Gastrocnemius medialis (tissue), 4 donors: ENCODE measurements at regions not wholly inside any gene's neighbourhood (a gene's known extent, or its start where the extent isn't known, plus 50 kb on each side); places are given as distances from the start of the nearest gene placed in this dataset.

Source experiments
- POLR2A ChIP-seq, 2 donors: fragments of 450-650 bp; IDR thresholded peaks; one replicate each; pipeline ENCODE4 v1.6.1; 2017; ENCODE audit warnings: antibody characterized with exemption in 2 of 2, mild to moderate bottlenecking in 2 of 2, moderate library complexity in 2 of 2
- TF ChIP-seq, protein P1 (sequence below), 5 experiments: fragments of 450-650 bp in 3 of 5; fragments of 200-600 bp in 2 of 5; sonication (generic) in 2 of 5; IDR thresholded peaks in 4 of 5; conservative IDR thresholded peaks in 1 of 5; 1 replicate in 4 of 5; 2 replicates in 1 of 5; pipeline ENCODE4 v1.5.1; 2016 to 2019; ENCODE audit warnings: antibody characterized with exemption in 5 of 5, mild to moderate bottlenecking in 3 of 5, moderate library complexity in 3 of 5

DNA sequence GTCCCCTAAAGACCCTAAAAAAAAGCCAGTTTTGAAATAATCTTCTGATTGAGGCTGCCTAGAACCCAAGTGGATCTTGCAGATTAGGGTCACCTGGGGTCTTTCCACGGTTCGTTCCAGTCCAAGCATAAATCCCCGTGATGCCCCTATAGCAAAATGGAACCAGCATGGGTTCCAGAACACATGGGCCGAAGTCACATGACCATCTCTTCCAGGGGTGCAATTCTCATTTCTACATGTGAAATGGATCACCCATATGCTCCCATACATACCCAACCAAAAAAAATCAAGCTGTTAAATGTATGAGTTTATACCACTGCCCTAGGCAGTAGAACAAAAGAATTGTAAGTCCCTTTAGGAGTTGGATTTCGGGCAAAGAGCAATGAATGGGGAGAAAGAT is 245.4 kb downstream of the SKIDA1 start:
- TF ChIP-seq, protein P1, sequence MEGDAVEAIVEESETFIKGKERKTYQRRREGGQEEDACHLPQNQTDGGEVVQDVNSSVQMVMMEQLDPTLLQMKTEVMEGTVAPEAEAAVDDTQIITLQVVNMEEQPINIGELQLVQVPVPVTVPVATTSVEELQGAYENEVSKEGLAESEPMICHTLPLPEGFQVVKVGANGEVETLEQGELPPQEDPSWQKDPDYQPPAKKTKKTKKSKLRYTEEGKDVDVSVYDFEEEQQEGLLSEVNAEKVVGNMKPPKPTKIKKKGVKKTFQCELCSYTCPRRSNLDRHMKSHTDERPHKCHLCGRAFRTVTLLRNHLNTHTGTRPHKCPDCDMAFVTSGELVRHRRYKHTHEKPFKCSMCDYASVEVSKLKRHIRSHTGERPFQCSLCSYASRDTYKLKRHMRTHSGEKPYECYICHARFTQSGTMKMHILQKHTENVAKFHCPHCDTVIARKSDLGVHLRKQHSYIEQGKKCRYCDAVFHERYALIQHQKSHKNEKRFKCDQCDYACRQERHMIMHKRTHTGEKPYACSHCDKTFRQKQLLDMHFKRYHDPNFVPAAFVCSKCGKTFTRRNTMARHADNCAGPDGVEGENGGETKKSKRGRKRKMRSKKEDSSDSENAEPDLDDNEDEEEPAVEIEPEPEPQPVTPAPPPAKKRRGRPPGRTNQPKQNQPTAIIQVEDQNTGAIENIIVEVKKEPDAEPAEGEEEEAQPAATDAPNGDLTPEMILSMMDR (IDR thresholded peaks at IDR 0.05 in 4 of 5, conservative IDR thresholded peaks at IDR 0.05 in 1 of 5), result no peak
- no peak for TF ChIP-seq POLR2A (IDR thresholded peaks at IDR 0.05)
